ENCODE measurements at regions not wholly inside any gene's neighbourhood (a gene's known extent, or its start where the extent isn't known, plus 50 kb on each side); places are given as distances from the start of the nearest gene placed in this dataset.

DNA sequence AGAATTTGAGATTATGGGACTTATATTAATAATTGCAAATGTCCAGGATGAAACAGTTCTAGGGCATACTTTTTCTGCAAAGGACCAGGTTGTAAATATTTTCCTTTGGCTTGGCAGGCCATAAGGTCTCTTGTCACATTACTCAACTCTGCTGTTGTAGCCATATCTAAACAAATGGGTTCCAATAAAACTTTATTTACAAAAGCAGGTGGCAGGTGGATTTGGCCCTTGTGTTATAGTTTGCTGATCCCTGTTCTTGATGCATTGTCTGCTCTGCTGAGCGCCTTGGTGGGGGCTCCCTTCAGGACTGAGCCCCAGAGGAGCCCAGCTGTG, 258.5 kb downstream of the FOXD2 start:
- no peak for TF ChIP-seq PAX5 (IDR thresholded peaks at IDR 0.05; ENCODE audit: insufficient read depth, low read length, severe bottlenecking)
- no peak for TF ChIP-seq POLR2AphosphoS5 (IDR thresholded peaks at IDR 0.05; ENCODE audit: low read depth, low read length)
- TF ChIP-seq POLR2A (IDR thresholded peaks at IDR 0.05; ENCODE audit: low read depth, low read length) = no peak

Data from GM12891 (cell line).